Suprapubic skin (tissue), 4 donors: ENCODE measurements at regions not wholly inside any gene's neighbourhood (a gene's known extent, or its start where the extent isn't known, plus 50 kb on each side); places are given as distances from the start of the nearest gene placed in this dataset.

Experiments used
- DNase-seq, 2 donors: peaks; one replicate each; pipeline ENCODE4 v3.0.0-alpha.2; 2019; ENCODE audit warnings: low spot score in 2 of 2
- H3K27ac ChIP-seq: fragments of 200-600 bp; sonication (generic); one replicate; pipeline ENCODE4 v1.5.1; 2019
- H3K27me3 ChIP-seq: fragments of 200-600 bp; sonication (generic); one replicate; pipeline ENCODE4 v1.5.1; 2019
- H3K36me3 ChIP-seq: fragments of 200-600 bp; sonication (generic); one replicate; pipeline ENCODE4 v1.5.1; 2019
- H3K4me1 ChIP-seq: fragments of 200-600 bp; sonication (generic); one replicate; pipeline ENCODE4 v1.5.1; 2019
- H3K4me3 ChIP-seq: fragments of 200-600 bp; sonication (generic); one replicate; pipeline ENCODE4 v1.5.1; 2019; ENCODE audit warnings: mild to moderate bottlenecking
- H3K9me3 ChIP-seq: fragments of 200-600 bp; sonication (generic); one replicate; pipeline ENCODE4 v1.5.1; 2019
- CTCF ChIP-seq, 2 donors: fragments of 200-600 bp in 1 of 2; fragments of 450-650 bp in 1 of 2; sonication (generic) in 1 of 2; IDR thresholded peaks; one replicate each; pipeline ENCODE4 v1.5.1; 2016 to 2019; ENCODE audit warnings: antibody characterized with exemption in 2 of 2, mild to moderate bottlenecking in 1 of 2, moderate library complexity in 1 of 2
- EP300 ChIP-seq: sonication (generic); formaldehyde crosslinking; IDR thresholded peaks from one replicate; pipeline ENCODE4 v1.6.1; 2017; ENCODE audit warnings: antibody characterized with exemption
- POLR2A ChIP-seq, 2 donors: fragments of 450-650 bp; IDR thresholded peaks; one replicate each; pipeline ENCODE4 v1.6.1; 2017; ENCODE audit warnings: antibody characterized with exemption in 2 of 2, mild to moderate bottlenecking in 2 of 2, moderate library complexity in 2 of 2
- POLR2AphosphoS5 ChIP-seq, 3 donors: sonication (generic); formaldehyde crosslinking; IDR thresholded peaks; one replicate each; pipeline ENCODE4 v1.6.1; 2017; ENCODE audit warnings: antibody characterized with exemption in 3 of 3
- WGBS: methylation state at CpG from one replicate; pipeline ENCODE4 v1.1.5; 2018; 5-methylcytosine and 5-hydroxymethylcytosine counted together

GRCh38 chr9:70465398-70465797 lies 50.9 kb upstream of the KLF9 start:
- Histone ChIP-seq H3K9me3 (no peaks in the 10 kb centered on the region), H3K4me3 (no peak overlapping the region), H3K27me3 (no peaks in the 10 kb centered on the region), H3K27ac (no peak overlapping the region), H3K4me1 (peaks cover 17% of the 10 kb centered on the region), H3K36me3 (no peaks in the 10 kb centered on the region)
- 86% methylated on average over 6 of the region's 6 CpGs for WGBS
- TF ChIP-seq CTCF (IDR thresholded peaks at IDR 0.05) (no peak), EP300 (no peak), POLR2A (IDR thresholded peaks at IDR 0.05) (no peak), POLR2AphosphoS5 (IDR thresholded peaks at IDR 0.05) (no peak)
- DNase-seq: no peak
